ENCODE measurements at regions not wholly inside any gene's neighbourhood (a gene's known extent, or its start where the extent isn't known, plus 50 kb on each side); places are given as distances from the start of the nearest gene placed in this dataset.
"Not testable (repeated sequence)": the region's sequence is repeated elsewhere in the genome, so short reads cannot be mapped to it uniquely, and the experiment has no call there.

GRCh38 chr15:98292442-98293240, 332.1 kb downstream of the ARRDC4 start:
- no peak overlapping the region for H3K9ac ChIP-seq
- no peaks in the 10 kb centered on the region for H3K9me3 ChIP-seq (ENCODE audit: control insufficient read depth, low read length)
- TF ChIP-seq, protein P1, sequence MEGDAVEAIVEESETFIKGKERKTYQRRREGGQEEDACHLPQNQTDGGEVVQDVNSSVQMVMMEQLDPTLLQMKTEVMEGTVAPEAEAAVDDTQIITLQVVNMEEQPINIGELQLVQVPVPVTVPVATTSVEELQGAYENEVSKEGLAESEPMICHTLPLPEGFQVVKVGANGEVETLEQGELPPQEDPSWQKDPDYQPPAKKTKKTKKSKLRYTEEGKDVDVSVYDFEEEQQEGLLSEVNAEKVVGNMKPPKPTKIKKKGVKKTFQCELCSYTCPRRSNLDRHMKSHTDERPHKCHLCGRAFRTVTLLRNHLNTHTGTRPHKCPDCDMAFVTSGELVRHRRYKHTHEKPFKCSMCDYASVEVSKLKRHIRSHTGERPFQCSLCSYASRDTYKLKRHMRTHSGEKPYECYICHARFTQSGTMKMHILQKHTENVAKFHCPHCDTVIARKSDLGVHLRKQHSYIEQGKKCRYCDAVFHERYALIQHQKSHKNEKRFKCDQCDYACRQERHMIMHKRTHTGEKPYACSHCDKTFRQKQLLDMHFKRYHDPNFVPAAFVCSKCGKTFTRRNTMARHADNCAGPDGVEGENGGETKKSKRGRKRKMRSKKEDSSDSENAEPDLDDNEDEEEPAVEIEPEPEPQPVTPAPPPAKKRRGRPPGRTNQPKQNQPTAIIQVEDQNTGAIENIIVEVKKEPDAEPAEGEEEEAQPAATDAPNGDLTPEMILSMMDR (IDR thresholded peaks at IDR 0.05) = no peak
- no peak overlapping the region for H3K4me3 ChIP-seq (ENCODE audit: low read depth, low read length)
- H3K4me1 ChIP-seq = no peaks in the 10 kb centered on the region
- no peaks in the 10 kb centered on the region for H3K27me3 ChIP-seq (ENCODE audit: control insufficient read depth, insufficient read depth, low read length)
- H3K4me2 ChIP-seq (ENCODE audit: low read length) = no peak overlapping the region
- H3K79me2 ChIP-seq = no peaks in the 10 kb centered on the region
- no peaks in the 10 kb centered on the region for H3K36me3 ChIP-seq (ENCODE audit: control insufficient read depth, insufficient read depth, low read length)
- H3K27ac ChIP-seq = no peak overlapping the region
- no peak overlapping the region for H2AFZ ChIP-seq

- Histone ChIP-seq H3K79me2 (no peaks in the 10 kb centered on the region), H3K27me3 (ENCODE audit: control insufficient read depth, insufficient read depth, low read length) (no peaks in the 10 kb centered on the region)
These were observed 333.6 kb downstream of the ARRDC4 start for GRCh38 chr15:98294126-98294525.

GRCh38 chr15:98295101-98295759, 334.7 kb downstream of the ARRDC4 start:
- not testable (repeated sequence) for H3K27ac ChIP-seq; H3K4me2 ChIP-seq (ENCODE audit: low read length); H3K36me3 ChIP-seq (ENCODE audit: control insufficient read depth, insufficient read depth, low read length)

More at GRCh38 chr15:98294126-98294525, 333.6 kb downstream of the ARRDC4 start:
- Histone ChIP-seq H3K27ac (no peak overlapping the region), H3K9me3 (ENCODE audit: control insufficient read depth, low read length) (no peaks in the 10 kb centered on the region), H3K4me3 (ENCODE audit: low read depth, low read length) (no peak overlapping the region), H3K4me1 (no peaks in the 10 kb centered on the region), H3K9ac (no peak overlapping the region), H2AFZ (no peak overlapping the region), H3K36me3 (ENCODE audit: control insufficient read depth, insufficient read depth, low read length) (no peaks in the 10 kb centered on the region), H3K4me2 (ENCODE audit: low read length) (no peak overlapping the region)
- TF ChIP-seq, protein P1 (IDR thresholded peaks at IDR 0.05) = no peak

GRCh38 chr15:98296653-98297052, 336.1 kb downstream of the ARRDC4 start:
- Histone ChIP-seq H3K27ac (no peak overlapping the region), H3K4me1 (no peaks in the 10 kb centered on the region), H3K9me3 (ENCODE audit: control insufficient read depth, low read length) (no peaks in the 10 kb centered on the region), H3K27me3 (ENCODE audit: control insufficient read depth, insufficient read depth, low read length) (no peaks in the 10 kb centered on the region), H3K79me2 (no peaks in the 10 kb centered on the region), H3K36me3 (ENCODE audit: control insufficient read depth, insufficient read depth, low read length) (no peaks in the 10 kb centered on the region), H3K4me3 (ENCODE audit: low read depth, low read length) (no peak overlapping the region), H2AFZ (no peak overlapping the region), H3K4me2 (ENCODE audit: low read length) (no peak overlapping the region), H3K9ac (no peak overlapping the region)
- TF ChIP-seq, protein P1 (IDR thresholded peaks at IDR 0.05) = no peak

More at GRCh38 chr15:98295101-98295759, 334.7 kb downstream of the ARRDC4 start:
- H3K9ac ChIP-seq; H3K27me3 ChIP-seq (ENCODE audit: control insufficient read depth, insufficient read depth, low read length); H2AFZ ChIP-seq; H3K79me2 ChIP-seq; H3K9me3 ChIP-seq (ENCODE audit: control insufficient read depth, low read length); H3K4me1 ChIP-seq; H3K4me3 ChIP-seq (ENCODE audit: low read depth, low read length): not testable (repeated sequence)

- Histone ChIP-seq H3K9me3 (ENCODE audit: control insufficient read depth, low read length) (no peaks in the 10 kb centered on the region), H3K4me3 (ENCODE audit: low read depth, low read length) (no peak overlapping the region), H3K9ac (no peak overlapping the region), H3K27ac (no peak overlapping the region), H3K4me2 (ENCODE audit: low read length) (no peak overlapping the region), H2AFZ (no peak overlapping the region), H3K4me1 (no peaks in the 10 kb centered on the region), H3K27me3 (ENCODE audit: control insufficient read depth, insufficient read depth, low read length) (no peaks in the 10 kb centered on the region), H3K36me3 (ENCODE audit: control insufficient read depth, insufficient read depth, low read length) (no peaks in the 10 kb centered on the region), H3K79me2 (no peaks in the 10 kb centered on the region)
- TF ChIP-seq, protein P1 (IDR thresholded peaks at IDR 0.05) = no peak
These were observed 343.9 kb downstream of the ARRDC4 start for GRCh38 chr15:98304371-98304770.

Data from parathyroid adenoma (tissue), 2 donors.